B cell (primary cell): ENCODE measurements at regions not wholly inside any gene's neighbourhood (a gene's known extent, or its start where the extent isn't known, plus 50 kb on each side); places are given as distances from the start of the nearest gene placed in this dataset.

ENCODE experiments used
- ATAC-seq: fragments of 200-7000 bp; cut with Tn5 transposase; one replicate; pipeline ENCODE4 v1.10.0; 2021; ENCODE audit warnings: low read depth, mild to moderate bottlenecking, moderate number of reproducible peaks, moderate library complexity
- CTCF ChIA-PET: fragments of 350-600 bp; sonication (Branson Sonifier 250); formaldehyde crosslinking; loops from one replicate; lab custom pipeline; 2021; ENCODE audit warnings: antibody characterized with exemption, inconsistent platforms; lab: Charles Lee
- POLR2A ChIA-PET: fragments of 350-600 bp; sonication (Branson Sonifier 250); formaldehyde crosslinking; loops from one replicate; lab custom pipeline; 2021; ENCODE audit warnings: antibody characterized with exemption; lab: Charles Lee
- DNase-seq: peaks from one replicate; pipeline ENCODE4 v3.0.0; 2013
- H2AFZ ChIP-seq: 2 replicates; pipeline ENCODE4 v1.6.1; 2012; ENCODE audit warnings: mild to moderate bottlenecking, low read depth, low read length; ENCODE audit not compliant: insufficient read depth, poor library complexity, severe bottlenecking
- H3K27ac ChIP-seq, 2 donors: 1 replicate in 1 of 2; 2 replicates in 1 of 2; pipeline ENCODE4 v1.5.1; 2012 to 2013; ENCODE audit warnings: low read length in 2 of 2, mild to moderate bottlenecking in 2 of 2, moderate library complexity in 1 of 2
- H3K27me3 ChIP-seq, 4 experiments: fragments of 200-600 bp in 1 of 4; sonication (generic) in 1 of 4; replicated peaks in 1 of 4; 1 replicate in 2 of 4; 2 replicates in 2 of 4; pipeline versions ENCODE4 v1.6.1 to v1.7.0; 2013 to 2016; ENCODE audit warnings: low read length in 3 of 4, mild to moderate bottlenecking in 2 of 4, mixed read lengths in 1 of 4, moderate library complexity in 1 of 4; ENCODE audit not compliant: insufficient read depth in 4 of 4, control insufficient read depth in 3 of 4; ENCODE audit errors: control extremely low read depth in 1 of 4
- H3K36me3 ChIP-seq, 2 experiments: replicated peaks in 1 of 2; 1 replicate in 1 of 2; 2 replicates in 1 of 2; pipeline versions ENCODE4 v1.6.1 to v1.7.1; 2013; ENCODE audit warnings: low read length in 1 of 2; ENCODE audit not compliant: insufficient read depth in 2 of 2, control insufficient read depth in 1 of 2; ENCODE audit errors: control extremely low read depth in 1 of 2, extremely low read depth in 1 of 2
- H3K4me1 ChIP-seq, 2 donors: fragments of 200-600 bp in 1 of 2; sonication (generic) in 1 of 2; 1 replicate in 1 of 2; 2 replicates in 1 of 2; pipeline versions ENCODE4 v1.5.1 to v1.6.1; 2013 to 2017; ENCODE audit warnings: low read length in 2 of 2; ENCODE audit not compliant: control insufficient read depth in 2 of 2, insufficient read depth in 2 of 2
- H3K4me2 ChIP-seq: replicated peaks from 2 replicates; pipeline ENCODE3; 2012; ENCODE audit warnings: mild to moderate bottlenecking, low read depth, low read length; ENCODE audit not compliant: poor library complexity, severe bottlenecking
- H3K4me3 ChIP-seq, 5 experiments: fragments of 200-600 bp in 1 of 5; sonication (generic) in 1 of 5; 1 replicate in 3 of 5; 2 replicates in 2 of 5; pipeline versions ENCODE4 v1.5.1 to v1.7.0; 2011 to 2016; ENCODE audit warnings: low read length in 4 of 5, mild to moderate bottlenecking in 4 of 5, low read depth in 2 of 5, control low read depth in 1 of 5, moderate library complexity in 1 of 5; ENCODE audit not compliant: insufficient read depth in 1 of 5; ENCODE audit errors: control extremely low read depth in 1 of 5, extremely low read depth in 1 of 5
- H3K79me2 ChIP-seq: fragments of 200-600 bp; sonication (generic); one replicate; pipeline ENCODE4 v1.6.0; 2016; ENCODE audit warnings: low read length; ENCODE audit not compliant: control insufficient read depth, insufficient read depth
- H3K9ac ChIP-seq: fragments of 200-600 bp; sonication (generic); 2 replicates; pipeline ENCODE4 v1.6.1; 2017; ENCODE audit warnings: mild to moderate bottlenecking, low read length, moderate library complexity
- H3K9me3 ChIP-seq, 3 donors: one replicate each; pipeline versions ENCODE4 v1.6.1 to v1.7.1; 2013; ENCODE audit warnings: low read length in 2 of 3; ENCODE audit not compliant: control insufficient read depth in 2 of 3, insufficient read depth in 1 of 3; ENCODE audit errors: control extremely low read depth in 1 of 3
- H4K20me1 ChIP-seq: 2 replicates; pipeline ENCODE4 v1.6.0; 2012; ENCODE audit warnings: mild to moderate bottlenecking, low read length; ENCODE audit not compliant: insufficient read depth, control insufficient read depth, poor library complexity, severe bottlenecking
- H3K27ac Mint-ChIP-seq: one replicate; pipeline ENCODE4 v1.8.0; 2021; ENCODE audit warnings: mixed read lengths
- H3K27me3 Mint-ChIP-seq: one replicate; pipeline ENCODE4 v1.8.0; 2021; ENCODE audit warnings: mixed read lengths
- H3K4me1 Mint-ChIP-seq: one replicate; pipeline ENCODE4 v1.8.0; 2021; ENCODE audit warnings: mixed read lengths
- H3K4me3 Mint-ChIP-seq: one replicate; pipeline ENCODE4 v1.8.0; 2021; ENCODE audit warnings: mixed read lengths
- H3K9me3 Mint-ChIP-seq: one replicate; pipeline ENCODE4 v1.8.0; 2022; ENCODE audit warnings: mixed read lengths; ENCODE audit not compliant: insufficient read depth
- EZH2 ChIP-seq: IDR thresholded peaks from 2 replicates; pipeline ENCODE4 v1.6.1; 2012; ENCODE audit warnings: borderline replicate concordance, low read depth, mild to moderate bottlenecking, moderate library complexity, low read length; ENCODE audit not compliant: insufficient read depth, poor library complexity, severe bottlenecking
- WGBS: methylation state at CpG from one replicate; pipeline ENCODE4 v1.1.5; 2013; ENCODE audit warnings: missing lambda C conversion rate; ENCODE audit not compliant: insufficient coverage; 5-methylcytosine and 5-hydroxymethylcytosine counted together
- intact Hi-C: fragments of 100-400 bp; cut with micrococcal nuclease; formaldehyde crosslinking; loops from one replicate; pipeline ENCODE4 v1.10.0; 2022
- TF ChIP-seq, protein P1 (sequence below): fragments of 200-600 bp; IDR thresholded peaks from one replicate; pipeline ENCODE4 v1.8.0; 2022; ENCODE audit warnings: antibody characterized with exemption, mild to moderate bottlenecking

DNA sequence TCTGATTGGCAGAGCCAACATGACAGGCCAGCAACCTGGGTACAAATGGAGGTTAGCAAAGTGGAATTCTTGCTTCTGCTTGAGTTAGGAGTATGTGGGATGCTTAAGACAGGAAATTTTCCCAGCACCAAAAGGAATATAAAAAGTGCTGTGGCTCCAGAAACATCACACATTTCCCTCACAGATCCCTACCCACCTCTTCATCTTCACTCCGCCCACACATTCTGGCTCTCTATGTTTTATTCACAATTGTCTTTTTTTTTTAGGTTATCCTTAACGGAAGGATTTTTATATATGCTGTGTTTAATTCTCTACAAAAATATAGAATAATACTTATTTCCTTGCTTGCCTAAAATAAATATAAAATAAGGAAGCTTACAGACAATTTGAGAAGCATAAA, 563.3 kb upstream of the HS3ST5 start:
- H3K27me3 Mint-ChIP-seq, result no peaks in the 10 kb centered on the region
- TF ChIP-seq, protein P1, sequence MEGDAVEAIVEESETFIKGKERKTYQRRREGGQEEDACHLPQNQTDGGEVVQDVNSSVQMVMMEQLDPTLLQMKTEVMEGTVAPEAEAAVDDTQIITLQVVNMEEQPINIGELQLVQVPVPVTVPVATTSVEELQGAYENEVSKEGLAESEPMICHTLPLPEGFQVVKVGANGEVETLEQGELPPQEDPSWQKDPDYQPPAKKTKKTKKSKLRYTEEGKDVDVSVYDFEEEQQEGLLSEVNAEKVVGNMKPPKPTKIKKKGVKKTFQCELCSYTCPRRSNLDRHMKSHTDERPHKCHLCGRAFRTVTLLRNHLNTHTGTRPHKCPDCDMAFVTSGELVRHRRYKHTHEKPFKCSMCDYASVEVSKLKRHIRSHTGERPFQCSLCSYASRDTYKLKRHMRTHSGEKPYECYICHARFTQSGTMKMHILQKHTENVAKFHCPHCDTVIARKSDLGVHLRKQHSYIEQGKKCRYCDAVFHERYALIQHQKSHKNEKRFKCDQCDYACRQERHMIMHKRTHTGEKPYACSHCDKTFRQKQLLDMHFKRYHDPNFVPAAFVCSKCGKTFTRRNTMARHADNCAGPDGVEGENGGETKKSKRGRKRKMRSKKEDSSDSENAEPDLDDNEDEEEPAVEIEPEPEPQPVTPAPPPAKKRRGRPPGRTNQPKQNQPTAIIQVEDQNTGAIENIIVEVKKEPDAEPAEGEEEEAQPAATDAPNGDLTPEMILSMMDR, result no peak
- TF ChIP-seq EZH2, result no peak
- POLR2A ChIA-PET, result no interaction called here

GRCh38 chr6:114897536-114897935, 554.7 kb upstream of the HS3ST5 start:
- no peak overlapping the region for H3K27ac Mint-ChIP-seq
- Histone ChIP-seq H3K9ac (no peak overlapping the region), H2AFZ (no peak overlapping the region), H3K4me2 (no peak overlapping the region), H3K79me2 (no peaks in the 10 kb centered on the region), H4K20me1 (no peaks in the 10 kb centered on the region), H3K9me3 (peaks cover 0 to 2% (median 0%) of the 10 kb centered on the region in 3 donors), H3K27ac (no peak overlapping the region), H3K4me3 (no peak overlapping the region), H3K27me3 (no peaks in the 10 kb centered on the region), H3K36me3 (no peaks in the 10 kb centered on the region), H3K4me1 (no peaks in the 10 kb centered on the region)
- ChIA-PET POLR2A (no interaction called here), CTCF (no interaction called here)
- no peaks in the 10 kb centered on the region for H3K4me1 Mint-ChIP-seq
- H3K27me3 Mint-ChIP-seq, result no peaks in the 10 kb centered on the region
- ATAC-seq (no peak), DNase-seq (no peak)
- TF ChIP-seq, protein P1, result no peak
- TF ChIP-seq EZH2, result no peak
- intact Hi-C loops, result no loop called here
- no peaks in the 10 kb centered on the region for H3K9me3 Mint-ChIP-seq
- H3K4me3 Mint-ChIP-seq, result no peak overlapping the region

More for the DNA sequence above, 563.3 kb upstream of the HS3ST5 start:
- no CpG with 5 or more reads among the region's 2 CpGs for WGBS
- no peak overlapping the region for H2AFZ ChIP-seq
- H3K27ac ChIP-seq, result no peak overlapping the region
- H3K4me2 ChIP-seq, result no peak overlapping the region
- H3K4me3 ChIP-seq, result no peak overlapping the region
- H3K9me3 Mint-ChIP-seq, result no peaks in the 10 kb centered on the region
- CTCF ChIA-PET, result no interaction called here
- no peak for ATAC-seq
- H3K9me3 ChIP-seq, result no peaks in the 10 kb centered on the region
- no peaks in the 10 kb centered on the region for H3K36me3 ChIP-seq
- no peak for DNase-seq
- H3K4me1 Mint-ChIP-seq, result no peaks in the 10 kb centered on the region
- H3K4me1 ChIP-seq, result no peaks in the 10 kb centered on the region
- no peaks in the 10 kb centered on the region for H3K79me2 ChIP-seq
- no peaks in the 10 kb centered on the region for H4K20me1 ChIP-seq
- no peaks in the 10 kb centered on the region for H3K27me3 ChIP-seq
- intact Hi-C loops, result no loop called here
- H3K9ac ChIP-seq, result no peak overlapping the region
- no peak overlapping the region for H3K4me3 Mint-ChIP-seq
- H3K27ac Mint-ChIP-seq, result no peak overlapping the region
